ENCODE measurements at regions not wholly inside any gene's neighbourhood (a gene's known extent, or its start where the extent isn't known, plus 50 kb on each side); places are given as distances from the start of the nearest gene placed in this dataset.

DNA sequence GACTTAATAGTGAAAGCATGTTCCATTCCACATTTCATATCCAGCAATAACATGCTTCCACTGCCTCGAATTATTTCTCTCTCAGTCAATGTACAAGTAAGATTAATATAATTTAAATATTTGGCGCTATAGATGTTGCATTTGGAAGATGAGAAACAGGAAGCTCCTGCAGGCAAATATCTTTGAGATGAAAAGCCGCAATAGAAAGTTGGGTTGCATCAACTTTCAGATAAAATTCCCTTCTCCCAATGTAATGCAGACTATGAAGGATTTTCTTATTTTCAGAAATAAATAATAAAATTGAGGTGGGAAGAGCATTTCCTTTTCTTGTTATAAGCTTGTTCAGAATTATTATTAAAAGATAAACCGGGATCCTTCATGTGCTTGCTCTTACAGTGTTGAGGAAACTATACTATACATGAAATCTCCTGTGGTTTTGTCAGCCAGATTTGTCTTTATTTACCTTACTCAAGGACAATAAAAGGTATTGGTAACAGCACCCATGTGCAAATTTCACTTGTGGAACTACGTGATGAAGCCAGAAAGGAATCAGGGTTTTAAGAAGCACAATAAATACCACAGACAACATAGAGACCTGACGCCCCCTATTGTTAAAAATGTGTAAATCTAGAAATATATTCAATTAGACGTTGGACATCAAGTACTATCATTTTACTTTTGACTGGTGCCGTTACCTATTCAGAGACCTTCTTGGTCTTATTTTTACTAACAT is 307.0 kb downstream of the ARPP21 start:
- Histone ChIP-seq H3K27me3 (ENCODE audit: low read depth) (no peaks in the 10 kb centered on the region), H3K9me3 (replicated peaks) (no peaks in the 10 kb centered on the region), H3K4me1 (no peaks in the 10 kb centered on the region), H3K36me3 (no peaks in the 10 kb centered on the region), H3K4me3 (no peak overlapping the region), H3K27ac (replicated peaks) (no peak overlapping the region)
- intact Hi-C loops (cut with micrococcal nuclease): no loop called here
- TF ChIP-seq, protein P1, sequence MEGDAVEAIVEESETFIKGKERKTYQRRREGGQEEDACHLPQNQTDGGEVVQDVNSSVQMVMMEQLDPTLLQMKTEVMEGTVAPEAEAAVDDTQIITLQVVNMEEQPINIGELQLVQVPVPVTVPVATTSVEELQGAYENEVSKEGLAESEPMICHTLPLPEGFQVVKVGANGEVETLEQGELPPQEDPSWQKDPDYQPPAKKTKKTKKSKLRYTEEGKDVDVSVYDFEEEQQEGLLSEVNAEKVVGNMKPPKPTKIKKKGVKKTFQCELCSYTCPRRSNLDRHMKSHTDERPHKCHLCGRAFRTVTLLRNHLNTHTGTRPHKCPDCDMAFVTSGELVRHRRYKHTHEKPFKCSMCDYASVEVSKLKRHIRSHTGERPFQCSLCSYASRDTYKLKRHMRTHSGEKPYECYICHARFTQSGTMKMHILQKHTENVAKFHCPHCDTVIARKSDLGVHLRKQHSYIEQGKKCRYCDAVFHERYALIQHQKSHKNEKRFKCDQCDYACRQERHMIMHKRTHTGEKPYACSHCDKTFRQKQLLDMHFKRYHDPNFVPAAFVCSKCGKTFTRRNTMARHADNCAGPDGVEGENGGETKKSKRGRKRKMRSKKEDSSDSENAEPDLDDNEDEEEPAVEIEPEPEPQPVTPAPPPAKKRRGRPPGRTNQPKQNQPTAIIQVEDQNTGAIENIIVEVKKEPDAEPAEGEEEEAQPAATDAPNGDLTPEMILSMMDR (IDR thresholded peaks at IDR 0.05; ENCODE audit: borderline replicate concordance): peak; percentile 38
- no peak for DNase-seq

DNA sequence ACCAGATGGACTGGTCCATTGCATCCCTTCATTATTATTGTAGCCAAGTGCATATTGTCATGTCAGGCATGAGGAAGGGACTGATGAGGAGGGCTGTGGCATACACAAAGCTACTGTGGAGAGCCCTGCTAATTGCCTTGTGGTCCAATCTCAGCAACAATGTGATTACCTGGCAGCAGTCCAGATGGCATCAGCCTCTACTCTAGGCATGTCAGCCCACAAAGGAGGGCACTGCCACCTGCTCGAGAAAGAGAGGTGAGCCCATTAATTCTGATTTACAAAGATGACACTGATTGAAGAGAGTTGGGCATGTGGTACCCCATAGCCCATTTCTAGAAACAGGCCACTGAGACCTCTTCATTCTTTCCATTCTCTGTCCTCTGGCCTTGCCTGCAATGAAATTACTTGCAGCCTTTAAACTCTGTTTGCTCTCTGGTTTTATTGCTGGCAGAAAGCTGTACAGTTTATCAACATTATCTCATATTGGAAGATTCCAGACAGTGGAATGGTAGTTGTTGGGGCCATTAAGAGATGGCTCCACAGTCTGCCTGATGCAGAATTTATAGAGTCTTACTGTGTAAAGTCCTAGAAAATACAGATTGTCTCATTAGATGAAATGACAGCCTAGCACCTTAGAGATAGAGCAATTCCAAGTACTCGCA is 307.7 kb downstream of the ARPP21 start:
- Histone ChIP-seq H3K9me3 (replicated peaks) (no peaks in the 10 kb centered on the region), H3K4me3 (no peak overlapping the region), H3K27me3 (ENCODE audit: low read depth) (no peaks in the 10 kb centered on the region), H3K27ac (replicated peaks) (no peak overlapping the region), H3K36me3 (no peaks in the 10 kb centered on the region), H3K4me1 (no peaks in the 10 kb centered on the region)
- intact Hi-C loops (cut with micrococcal nuclease): no loop called here
- TF ChIP-seq, protein P1 (IDR thresholded peaks at IDR 0.05; ENCODE audit: borderline replicate concordance): no peak
- DNase-seq: no peak

DNA sequence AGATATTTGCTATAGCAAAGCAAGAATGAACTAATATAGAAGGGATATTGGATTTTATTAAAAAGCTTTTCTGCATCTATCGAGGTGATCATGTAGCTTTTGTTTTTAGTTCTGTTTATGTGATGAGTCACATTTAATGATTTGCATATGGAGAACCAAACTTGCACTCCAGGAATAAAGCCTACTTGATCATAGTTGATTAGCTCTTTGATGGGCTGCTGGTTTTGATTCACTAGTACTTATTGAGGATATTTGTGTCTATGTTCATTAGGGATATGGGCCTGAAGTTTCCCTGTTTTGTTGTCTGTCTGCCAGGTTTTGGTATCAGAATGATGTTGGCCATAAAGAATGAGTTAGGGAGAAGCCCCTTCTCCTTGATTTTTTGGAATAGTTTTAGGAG is 310.7 kb downstream of the ARPP21 start:
- DNase-seq: no peak
- intact Hi-C loops (cut with micrococcal nuclease): no loop called here

DNA sequence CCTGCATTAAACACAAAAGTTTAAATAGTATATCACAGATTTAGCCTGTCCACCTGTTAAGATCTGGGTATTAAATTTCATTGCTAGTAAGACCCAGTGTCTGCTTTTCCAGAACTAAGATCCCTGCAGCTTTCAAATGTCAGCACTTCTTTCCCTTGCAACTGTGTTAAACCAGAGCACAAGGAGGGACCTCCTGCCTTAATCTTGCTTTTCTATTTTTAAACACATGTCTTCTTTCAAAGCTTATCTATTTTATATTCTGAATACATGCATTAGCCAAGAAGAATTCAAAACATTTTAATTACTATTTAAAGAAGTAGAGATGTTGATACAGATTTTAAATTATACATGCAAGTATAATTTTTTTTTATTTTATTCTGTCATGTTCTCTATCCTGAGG is 315.1 kb downstream of the ARPP21 start:
- Histone ChIP-seq H3K27ac (replicated peaks) (no peak overlapping the region), H3K4me3 (no peak overlapping the region), H3K36me3 (no peaks in the 10 kb centered on the region), H3K9me3 (replicated peaks) (peaks cover 10% of the 10 kb centered on the region), H3K27me3 (ENCODE audit: low read depth) (no peaks in the 10 kb centered on the region), H3K4me1 (peaks cover 18% of the 10 kb centered on the region)
- TF ChIP-seq, protein P1 (IDR thresholded peaks at IDR 0.05; ENCODE audit: borderline replicate concordance): no peak
- intact Hi-C loops (cut with micrococcal nuclease): no loop called here
- no peak for DNase-seq

More for the DNA sequence above, 310.7 kb downstream of the ARPP21 start:
- Histone ChIP-seq H3K27ac (replicated peaks) (no peak overlapping the region), H3K27me3 (ENCODE audit: low read depth) (no peaks in the 10 kb centered on the region), H3K4me1 (peaks cover 18% of the 10 kb centered on the region), H3K4me3 (no peak overlapping the region), H3K36me3 (no peaks in the 10 kb centered on the region), H3K9me3 (replicated peaks) (no peaks in the 10 kb centered on the region)
- TF ChIP-seq, protein P1 (IDR thresholded peaks at IDR 0.05; ENCODE audit: borderline replicate concordance): no peak

DNA sequence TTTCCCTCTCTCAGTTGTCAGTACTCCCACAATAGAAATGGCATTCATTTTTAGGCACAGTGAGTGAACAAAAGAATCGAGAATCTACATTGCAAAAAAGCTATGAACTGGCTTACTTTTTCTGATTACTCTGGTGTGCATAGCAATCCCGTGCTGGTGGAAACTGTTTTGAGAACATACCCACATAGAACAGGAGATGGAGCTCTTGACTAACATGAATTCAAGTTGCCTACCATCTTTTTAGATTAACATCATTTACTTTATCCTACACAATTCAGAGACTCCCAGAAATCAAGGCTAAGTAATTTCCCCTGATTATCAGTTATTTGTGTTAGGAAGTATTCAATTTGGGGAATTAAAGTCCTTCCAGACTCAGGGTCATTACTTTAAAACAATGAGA is 326.6 kb downstream of the ARPP21 start:
- TF ChIP-seq, protein P1 (IDR thresholded peaks at IDR 0.05; ENCODE audit: borderline replicate concordance): peak; percentile 71
- no peaks in the 10 kb centered on the region for H3K36me3 ChIP-seq
- peaks cover 15% of the 10 kb centered on the region for H3K4me1 ChIP-seq
- H3K4me3 ChIP-seq: no peak overlapping the region
- DNase-seq: no peak
- no peaks in the 10 kb centered on the region for H3K27me3 ChIP-seq (ENCODE audit: low read depth)
- no peaks in the 10 kb centered on the region for H3K9me3 ChIP-seq (replicated peaks)
- no peak overlapping the region for H3K27ac ChIP-seq (replicated peaks)
- intact Hi-C loops (cut with micrococcal nuclease): loop anchor here (5.0 kb wide), 1 partner anchor 736 kb away; no protein-coding TSS in a partner anchor
